CD1c-positive myeloid dendritic cell (primary cell): ENCODE measurements at regions not wholly inside any gene's neighbourhood (a gene's known extent, or its start where the extent isn't known, plus 50 kb on each side); places are given as distances from the start of the nearest gene placed in this dataset.

ENCODE experiments used
- DNase-seq: peaks from one replicate; pipeline ENCODE4 v3.0.0-alpha.2; 2016; ENCODE audit errors: extremely low spot score

DNA sequence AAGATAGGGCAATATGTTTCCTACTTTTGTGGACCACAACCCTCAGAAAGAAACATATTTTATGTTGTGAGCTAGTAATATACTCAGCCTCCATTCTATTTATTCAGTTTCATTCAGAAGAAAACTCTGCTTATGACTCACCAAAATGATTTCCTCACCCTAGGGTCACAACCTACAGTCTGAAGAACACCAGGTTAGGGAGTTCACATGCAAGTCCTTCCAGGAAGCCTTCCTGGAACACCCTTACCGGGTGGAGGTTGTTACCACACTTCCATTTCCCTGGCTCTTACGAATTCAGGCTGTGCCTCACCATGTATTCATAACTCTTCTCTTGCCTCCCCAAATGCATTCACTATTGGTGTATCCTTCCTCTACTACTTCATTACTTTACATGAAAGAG lies 228.0 kb upstream of the ADAMTS9 start:
- no peak for DNase-seq

DNA sequence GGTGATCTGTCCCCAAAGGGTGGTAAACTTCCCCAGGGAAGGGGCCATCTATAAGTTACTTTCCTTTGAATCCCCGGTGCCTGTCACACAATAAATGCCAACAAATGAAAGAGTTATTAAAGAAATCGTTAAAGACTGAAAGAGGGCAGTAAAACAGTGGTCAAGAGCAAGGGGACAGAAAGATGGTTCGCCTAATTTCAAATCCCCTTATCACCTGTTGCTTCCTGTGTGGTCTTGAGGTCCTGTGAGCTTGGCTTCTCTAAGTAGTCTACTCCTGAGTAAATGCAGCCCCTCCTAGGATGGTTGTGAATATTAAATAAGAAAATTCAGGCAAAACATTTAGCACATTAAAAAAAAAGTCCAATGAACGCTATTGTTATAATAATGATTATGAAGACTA lies 225.7 kb upstream of the ADAMTS9 start:
- no peak for DNase-seq

DNA sequence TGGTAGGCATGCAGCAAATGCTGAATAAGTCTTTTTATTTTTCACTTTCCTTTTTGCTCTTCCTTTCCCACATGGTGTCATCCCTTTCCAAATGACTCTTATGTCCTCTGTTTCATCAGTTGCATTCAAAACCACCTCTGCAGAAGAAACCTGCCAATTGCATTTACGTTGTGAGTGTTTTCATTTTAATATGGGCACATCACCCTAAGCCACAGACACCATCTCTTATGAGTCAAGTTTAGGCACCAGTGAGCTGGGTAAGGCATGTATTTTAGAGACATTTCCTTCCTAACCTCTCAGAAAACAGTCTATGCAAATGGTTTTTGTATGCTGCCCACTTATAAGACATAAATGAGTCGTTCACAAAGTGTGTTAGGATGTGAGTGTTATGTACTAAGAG lies 223.3 kb upstream of the ADAMTS9 start:
- no peak for DNase-seq

- no peak for DNase-seq
Observed at GRCh38 chr3:64909757-64910467, 222.1 kb upstream of the ADAMTS9 start.

GRCh38 chr3:64909011-64909410 lies 221.2 kb upstream of the ADAMTS9 start:
- DNase-seq, result no peak

- DNase-seq, result no peak
Observed at GRCh38 chr3:64908251-64908685, 220.5 kb upstream of the ADAMTS9 start.

DNA sequence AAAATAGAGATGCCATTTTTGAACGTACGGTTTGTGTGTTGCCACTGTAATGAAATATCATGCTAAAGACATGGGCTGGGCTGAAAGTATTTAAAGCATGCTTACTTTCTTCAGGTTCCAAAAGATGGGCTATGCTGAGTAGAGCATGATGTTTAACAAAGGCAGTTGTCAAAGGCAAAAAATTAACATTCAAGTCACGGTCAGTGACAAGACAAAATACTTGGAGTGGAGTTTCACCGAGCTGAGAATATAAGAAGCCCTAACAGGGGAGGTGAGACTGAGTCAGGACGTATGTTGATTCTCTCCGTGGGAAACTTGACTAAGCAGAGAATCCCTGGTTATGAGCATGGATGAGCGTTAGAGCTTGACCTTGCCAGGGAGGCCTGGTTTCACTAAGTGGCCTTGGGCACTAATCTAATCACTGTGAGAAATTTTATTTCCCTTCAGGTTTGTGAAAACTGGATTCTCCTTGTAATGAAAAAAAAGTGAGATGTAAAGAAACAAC lies 218.2 kb upstream of the ADAMTS9 start:
- no peak for DNase-seq

DNA sequence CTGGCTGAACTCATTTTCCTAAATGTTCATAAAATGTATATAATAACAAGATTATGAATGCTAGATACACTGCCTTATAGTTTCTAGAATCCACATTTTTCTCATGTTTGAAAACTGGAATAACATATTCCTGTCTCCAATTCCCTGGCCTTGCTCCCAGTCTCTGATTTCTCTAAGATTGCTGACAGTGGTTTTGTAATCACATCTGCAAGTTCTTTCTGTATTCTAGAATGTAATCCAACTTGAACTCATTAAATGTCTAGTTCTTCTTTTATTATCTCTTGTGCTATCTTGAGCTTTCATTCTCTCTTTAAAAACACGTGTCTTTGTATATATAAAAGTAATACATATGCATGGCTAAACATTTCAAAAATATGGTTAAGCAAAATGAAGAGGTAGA lies 215.2 kb upstream of the ADAMTS9 start:
- no peak for DNase-seq

- DNase-seq, result no peak
Observed at GRCh38 chr3:64901986-64902516, 214.3 kb upstream of the ADAMTS9 start.

DNA sequence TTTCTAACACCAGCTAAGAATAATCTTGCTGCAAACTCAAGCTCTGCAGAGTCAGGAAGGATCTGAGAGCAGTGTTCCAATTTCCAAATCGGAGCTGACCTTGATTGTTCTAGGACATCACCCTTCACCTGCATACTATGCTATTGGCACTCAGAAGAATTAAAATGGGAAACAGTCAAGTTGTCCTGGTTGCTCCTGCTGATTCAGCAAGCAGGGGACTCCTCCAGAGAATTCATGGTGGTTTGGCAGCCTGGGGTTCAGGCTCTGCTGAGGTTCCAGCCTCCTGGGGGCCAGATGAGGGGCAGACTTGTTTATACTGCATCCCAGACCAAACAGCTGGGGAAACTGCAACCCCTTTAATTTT lies 213.7 kb upstream of the ADAMTS9 start:
- DNase-seq, result no peak

DNA sequence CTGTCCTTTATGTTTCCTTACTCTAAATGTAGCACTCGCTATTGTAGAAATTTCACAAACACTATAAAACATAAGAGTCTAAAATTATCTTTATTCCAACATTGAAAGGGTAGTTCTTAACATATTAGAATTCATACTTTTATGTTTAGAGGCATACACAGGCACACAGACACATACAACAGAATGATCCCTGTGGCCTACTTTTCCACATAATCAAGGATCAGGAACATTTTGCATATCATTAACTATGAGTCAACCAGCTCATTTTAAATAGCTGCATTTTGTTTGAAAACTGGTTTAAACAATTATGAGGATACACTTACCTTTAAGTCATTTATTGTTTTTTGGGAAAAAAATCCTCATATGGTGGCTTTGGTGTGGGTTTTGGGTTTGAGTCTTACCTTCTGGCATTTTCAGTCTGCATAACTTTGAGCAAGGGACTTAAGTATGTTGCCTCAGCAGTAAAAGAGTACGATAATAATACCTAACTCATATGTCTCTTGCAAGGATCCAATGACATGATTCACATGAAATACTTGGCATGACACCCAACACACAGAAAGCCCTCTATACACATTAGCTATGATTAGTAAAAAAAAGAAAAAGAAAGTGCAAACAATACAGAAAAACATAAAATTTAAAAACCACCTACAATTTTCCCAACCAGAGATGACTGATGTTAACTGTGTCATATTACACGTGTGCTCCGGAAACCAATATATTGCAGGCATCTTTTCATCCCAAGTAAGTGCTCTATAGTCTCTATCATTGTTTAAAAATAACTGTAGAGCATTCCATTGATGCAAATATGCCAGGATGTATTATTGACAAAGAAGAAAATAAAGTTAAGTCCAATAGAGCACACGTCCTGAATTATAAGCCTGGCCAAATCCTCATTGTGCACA lies 213.1 kb upstream of the ADAMTS9 start:
- DNase-seq, result no peak

GRCh38 chr3:64900156-64900555 lies 212.4 kb upstream of the ADAMTS9 start:
- no peak for DNase-seq

DNA sequence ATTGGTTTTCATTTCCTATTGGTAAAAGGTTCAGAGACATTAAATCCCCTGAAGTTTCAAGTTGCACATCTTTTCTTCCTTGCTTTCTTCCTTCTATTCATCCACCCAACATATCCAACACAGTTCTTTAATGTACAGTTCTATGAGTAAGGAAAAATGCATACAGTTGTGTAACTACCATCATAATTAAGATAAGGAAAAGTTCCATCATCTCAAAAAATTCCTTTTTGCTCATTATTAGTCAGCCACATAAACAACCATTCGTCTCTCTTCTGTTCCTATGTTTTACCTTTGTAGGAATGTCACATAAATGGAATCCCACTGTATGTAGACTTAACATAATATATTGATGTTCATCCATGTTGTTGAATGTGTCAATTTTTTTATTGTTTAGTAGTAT lies 211.1 kb upstream of the ADAMTS9 start:
- no peak for DNase-seq

GRCh38 chr3:64895991-64896895 lies 208.4 kb upstream of the ADAMTS9 start:
- DNase-seq, result no peak

DNA sequence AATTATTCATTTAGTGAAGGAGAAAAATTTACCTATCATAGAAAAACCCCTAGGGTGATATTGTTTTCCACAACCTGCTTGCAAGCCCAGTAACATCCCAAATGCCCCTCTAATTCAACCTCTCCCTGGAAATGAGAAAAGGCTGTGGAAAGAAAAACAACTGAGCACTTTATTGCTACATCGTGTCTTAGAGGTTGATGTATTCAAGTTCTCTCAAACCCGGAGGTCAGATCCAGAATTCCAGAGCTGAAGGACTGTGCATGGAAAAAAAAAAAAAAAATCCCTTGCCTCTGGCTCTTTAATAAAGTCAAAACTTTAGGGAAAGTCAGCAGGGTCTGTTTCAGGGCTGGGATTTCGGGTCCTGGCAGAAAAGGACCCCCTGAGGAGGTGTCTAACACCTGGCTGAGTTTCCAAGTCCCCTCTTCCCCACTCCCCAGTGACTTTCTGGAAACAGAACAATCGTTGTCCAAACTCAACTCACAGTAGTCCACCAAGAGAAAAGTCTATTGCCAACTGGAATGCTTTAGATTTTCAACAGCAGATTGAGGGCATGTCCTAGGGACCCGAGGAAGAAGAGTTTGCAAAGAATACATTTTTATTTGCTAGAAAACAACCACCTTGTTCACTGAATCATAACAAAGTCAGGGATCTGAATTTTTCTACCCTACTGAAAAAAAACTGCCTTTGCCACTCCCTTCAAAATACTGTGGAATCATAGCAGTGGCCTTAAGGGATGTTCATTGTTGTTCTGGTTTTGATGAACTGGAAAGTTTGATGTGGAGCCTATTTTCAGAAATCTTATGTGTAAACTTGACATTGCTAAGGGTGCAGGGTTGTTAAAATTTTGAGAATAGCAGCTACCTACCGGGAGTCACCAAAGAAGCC lies 207.5 kb upstream of the ADAMTS9 start:
- no peak for DNase-seq

- DNase-seq, result no peak
Observed at GRCh38 chr3:64894006-64894405, 206.2 kb upstream of the ADAMTS9 start.

DNA sequence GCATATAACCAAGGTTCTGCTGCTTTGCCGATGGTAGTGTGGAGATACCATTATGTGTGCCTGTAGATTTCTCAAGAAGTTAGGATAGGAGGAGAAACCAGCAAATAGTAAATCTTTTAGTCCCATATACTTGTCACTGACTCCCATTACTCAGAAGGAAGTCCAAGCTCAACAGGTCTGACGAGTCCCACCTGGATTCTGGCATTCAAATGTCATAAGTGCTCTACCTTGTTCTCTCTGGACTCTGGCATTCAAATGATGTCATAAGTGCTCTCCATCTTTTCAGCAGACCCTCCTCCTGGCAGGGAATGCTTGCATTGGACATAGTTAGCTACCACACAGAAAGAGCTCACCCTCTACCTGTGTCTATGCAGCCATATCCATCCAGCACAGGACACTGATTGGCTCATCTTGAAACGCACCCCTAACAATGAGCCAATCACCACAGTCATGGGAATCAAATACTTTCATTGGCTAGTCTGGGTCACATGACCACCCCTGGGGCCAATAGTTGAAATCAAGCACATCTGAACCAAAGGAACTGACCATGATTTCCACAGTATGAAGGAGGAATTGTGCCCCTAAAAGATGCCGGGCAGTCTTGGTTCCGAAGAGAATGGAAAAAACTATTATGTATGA lies 205.0 kb upstream of the ADAMTS9 start:
- no peak for DNase-seq

DNA sequence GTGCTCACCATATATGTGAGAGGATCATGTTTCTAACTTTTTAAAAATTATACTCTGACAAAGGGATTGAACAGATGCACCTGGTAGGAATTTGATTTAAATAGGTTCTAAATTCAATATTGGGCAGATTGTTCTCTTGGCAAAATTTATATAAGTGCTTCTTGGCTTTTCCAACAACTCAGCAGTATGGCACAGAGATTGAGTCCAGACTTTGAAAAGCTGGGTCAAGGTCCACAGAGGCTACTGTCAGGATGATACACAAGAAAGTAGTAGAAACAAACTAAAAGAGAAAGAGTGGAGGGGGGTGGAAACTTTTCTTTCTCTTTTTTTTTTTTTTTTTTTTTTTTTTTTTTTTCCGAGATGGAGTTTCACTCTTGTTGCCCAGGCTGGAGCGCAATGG lies 203.2 kb upstream of the ADAMTS9 start:
- DNase-seq, result no peak

DNA sequence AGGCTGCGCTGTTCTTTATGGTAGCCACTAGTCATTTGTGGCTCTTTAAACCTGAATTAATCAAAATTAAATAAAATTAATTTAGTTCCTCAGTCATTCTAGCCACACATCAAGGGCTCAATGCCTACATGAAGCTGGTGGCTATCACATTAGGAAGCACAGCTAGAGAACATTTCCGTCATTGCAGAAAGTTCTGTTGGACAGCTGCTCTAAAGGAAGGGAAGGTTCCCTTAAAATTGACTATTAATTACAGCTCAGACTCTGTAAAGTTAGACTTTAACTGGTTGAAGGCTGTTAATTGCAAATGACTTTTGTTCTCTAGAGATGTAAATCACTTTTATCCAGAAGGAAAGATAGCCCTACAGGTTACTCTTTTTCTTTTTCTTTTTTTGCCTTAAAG lies 202.7 kb upstream of the ADAMTS9 start:
- no peak for DNase-seq

GRCh38 chr3:64890006-64890405 lies 202.2 kb upstream of the ADAMTS9 start:
- no peak for DNase-seq
